Mammary epithelial cell (primary cell): ENCODE measurements at regions not wholly inside any gene's neighbourhood (a gene's known extent, or its start where the extent isn't known, plus 50 kb on each side); places are given as distances from the start of the nearest gene placed in this dataset.

Source experiments
- EZH2 ChIP-seq: IDR thresholded peaks from 2 replicates; pipeline ENCODE4 v1.6.1; 2012; ENCODE audit warnings: low read length, inconsistent platforms, borderline replicate concordance
- TF ChIP-seq, protein P1 (sequence below), 2 donors: IDR thresholded peaks in 1 of 2; conservative IDR thresholded peaks in 1 of 2; 2 replicates each; pipeline ENCODE4 v1.5.1; 2011 to 2012; ENCODE audit warnings: inconsistent platforms in 2 of 2, low read length in 2 of 2, mild to moderate bottlenecking in 2 of 2, control low read depth in 1 of 2, low read depth in 1 of 2; ENCODE audit not compliant: insufficient read depth in 1 of 2; ENCODE audit errors: extremely low read depth in 1 of 2

DNA sequence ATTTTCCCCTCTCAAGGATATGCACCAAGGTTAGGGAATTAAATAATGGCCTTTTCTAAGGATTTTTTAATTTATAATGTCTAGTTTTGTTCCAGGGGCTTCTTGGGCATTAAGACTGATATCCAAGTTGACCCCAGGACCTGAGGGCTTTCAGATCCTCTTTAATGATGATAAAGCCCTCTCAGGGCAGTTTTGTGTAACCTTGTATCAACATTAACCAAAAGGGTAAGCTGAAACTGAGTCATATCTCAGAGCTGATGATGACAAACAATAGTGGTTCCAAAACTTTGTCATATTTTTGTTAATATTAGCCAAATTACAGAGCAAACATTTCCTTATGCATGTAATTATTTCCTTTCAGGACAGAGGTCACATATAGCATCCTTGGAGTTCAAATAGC lies 309.4 kb upstream of the MAN1A1 start:
- TF ChIP-seq, protein P1, sequence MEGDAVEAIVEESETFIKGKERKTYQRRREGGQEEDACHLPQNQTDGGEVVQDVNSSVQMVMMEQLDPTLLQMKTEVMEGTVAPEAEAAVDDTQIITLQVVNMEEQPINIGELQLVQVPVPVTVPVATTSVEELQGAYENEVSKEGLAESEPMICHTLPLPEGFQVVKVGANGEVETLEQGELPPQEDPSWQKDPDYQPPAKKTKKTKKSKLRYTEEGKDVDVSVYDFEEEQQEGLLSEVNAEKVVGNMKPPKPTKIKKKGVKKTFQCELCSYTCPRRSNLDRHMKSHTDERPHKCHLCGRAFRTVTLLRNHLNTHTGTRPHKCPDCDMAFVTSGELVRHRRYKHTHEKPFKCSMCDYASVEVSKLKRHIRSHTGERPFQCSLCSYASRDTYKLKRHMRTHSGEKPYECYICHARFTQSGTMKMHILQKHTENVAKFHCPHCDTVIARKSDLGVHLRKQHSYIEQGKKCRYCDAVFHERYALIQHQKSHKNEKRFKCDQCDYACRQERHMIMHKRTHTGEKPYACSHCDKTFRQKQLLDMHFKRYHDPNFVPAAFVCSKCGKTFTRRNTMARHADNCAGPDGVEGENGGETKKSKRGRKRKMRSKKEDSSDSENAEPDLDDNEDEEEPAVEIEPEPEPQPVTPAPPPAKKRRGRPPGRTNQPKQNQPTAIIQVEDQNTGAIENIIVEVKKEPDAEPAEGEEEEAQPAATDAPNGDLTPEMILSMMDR (conservative IDR thresholded peaks at IDR 0.05 in 1 of 2, IDR thresholded peaks at IDR 0.05 in 1 of 2; ENCODE audit: extremely low read depth in 1 of 2, insufficient read depth in 1 of 2, low read depth in 1 of 2, low read length in 2 of 2) = no peak
- TF ChIP-seq EZH2 = no peak
